Sciatic nerve (tissue), 2 donors: ENCODE measurements at regions not wholly inside any gene's neighbourhood (a gene's known extent, or its start where the extent isn't known, plus 50 kb on each side); places are given as distances from the start of the nearest gene placed in this dataset.

Source experiments
- ATAC-seq: fragments of 200-7000 bp; cut with Tn5 transposase; one replicate; pipeline ENCODE4 v1.9.1; 2020; ENCODE audit warnings: mild to moderate bottlenecking, moderate library complexity
- DNase-seq: peaks from one replicate; pipeline ENCODE4 v3.0.0-alpha.2; 2020; ENCODE audit warnings: low spot score
- intact Hi-C: fragments of 100-400 bp; cut with DNase I; formaldehyde crosslinking; loops from one replicate; pipeline ENCODE4 v1.14.2; 2022
- donor health status: DM: no; HTN: no; CAD: no.
- donor health status: DM: no; HTN: no; CAD: no.

GRCh38 chr5:99949361-99949760, 585.8 kb upstream of the FAM174A start:
- DNase-seq = no peak
- intact Hi-C loops = no loop called here
- ATAC-seq = no peak

- ATAC-seq = no peak
Measured at GRCh38 chr5:99948850-99949249, 586.3 kb upstream of the FAM174A start.

GRCh38 chr5:99945478-99946442, 589.4 kb upstream of the FAM174A start:
- intact Hi-C loops = no loop called here
- DNase-seq (no peak), ATAC-seq (no peak)

More at GRCh38 chr5:99948850-99949249, 586.3 kb upstream of the FAM174A start:
- no peak for DNase-seq
- intact Hi-C loops = no loop called here

- intact Hi-C loops = no loop called here
- no peak for DNase-seq
- ATAC-seq = no peak
Measured at GRCh38 chr5:99940540-99940939, 594.6 kb upstream of the FAM174A start.

DNA sequence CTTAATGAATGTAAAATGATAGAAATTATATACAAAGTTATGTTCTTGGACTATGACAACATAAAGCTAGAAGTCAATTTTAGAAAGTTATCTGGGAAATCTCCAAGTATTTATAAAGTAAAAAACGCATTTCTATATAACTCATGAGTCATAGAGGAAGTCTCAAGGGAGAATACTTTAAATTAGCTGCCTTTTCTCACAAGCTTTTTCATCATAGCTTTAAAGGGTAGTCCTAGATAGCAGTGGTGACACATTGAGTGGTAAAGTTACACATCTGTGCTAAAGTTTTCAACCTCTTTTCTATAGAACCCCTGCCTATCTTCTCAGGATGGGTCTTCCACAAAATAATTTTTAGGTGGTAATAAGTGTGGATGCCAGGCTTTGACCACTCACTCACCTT, 598.3 kb upstream of the FAM174A start:
- intact Hi-C loops = no loop called here
- DNase-seq (no peak), ATAC-seq (no peak)

DNA sequence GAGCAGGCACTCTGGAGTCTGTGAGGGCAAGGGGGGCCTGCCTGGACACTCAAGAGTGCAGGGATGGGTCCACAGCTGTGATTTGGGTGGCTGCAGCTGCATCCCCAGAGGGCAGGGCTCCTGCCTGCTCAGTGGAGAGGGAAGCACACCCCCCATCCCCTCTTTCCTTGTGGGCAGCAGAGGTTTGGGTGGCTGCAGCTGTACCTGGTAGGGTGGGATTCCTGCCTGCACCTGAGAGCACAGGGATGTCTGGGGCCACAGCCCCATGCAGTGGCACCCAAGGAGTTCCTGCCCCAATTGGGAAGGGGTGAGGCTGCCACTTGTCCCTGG, 605.4 kb upstream of the FAM174A start:
- ATAC-seq = peak; percentile 34
- no peak for DNase-seq
- intact Hi-C loops = no loop called here

DNA sequence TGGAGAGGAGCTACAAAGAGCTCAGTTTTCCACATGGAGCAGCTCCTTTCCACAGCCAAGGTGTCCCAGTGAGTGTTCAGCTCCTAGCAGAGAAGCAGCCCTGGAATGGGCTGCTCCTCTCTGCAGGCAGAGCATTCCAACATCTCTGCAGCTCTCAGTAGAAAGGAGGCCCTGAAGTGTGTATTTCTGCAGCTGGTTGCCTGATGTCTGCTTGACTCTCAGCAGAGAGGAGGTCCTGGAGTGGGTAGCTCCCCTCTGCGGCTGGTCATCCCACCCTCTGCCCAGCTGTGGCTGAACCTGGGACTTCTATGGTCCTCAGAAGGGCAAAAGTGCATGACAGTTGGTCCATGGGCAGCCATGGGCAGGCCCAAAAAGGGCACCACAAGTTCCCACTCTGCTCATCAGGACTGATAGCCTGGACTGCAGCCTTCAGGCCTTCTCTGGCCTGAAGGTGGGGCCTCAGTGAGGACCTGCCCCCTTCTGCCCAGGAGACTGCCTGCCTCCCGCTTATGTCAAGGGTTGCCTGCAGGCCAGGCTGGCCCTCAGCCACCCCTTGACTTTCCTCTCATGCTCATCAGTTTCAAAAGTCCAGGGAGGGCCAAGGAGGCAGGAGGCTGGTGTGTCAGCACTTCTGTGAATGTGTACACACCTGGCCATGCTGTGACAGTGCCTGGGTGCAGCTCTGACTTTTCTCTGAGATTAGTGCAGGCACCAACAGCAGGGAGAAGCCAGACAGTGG, 605.9 kb upstream of the FAM174A start:
- no peak for DNase-seq
- ATAC-seq = peak; percentile 26
- intact Hi-C loops = no loop called here

GRCh38 chr5:99928490-99928889, 606.7 kb upstream of the FAM174A start:
- no peak for ATAC-seq
- intact Hi-C loops = no loop called here
- DNase-seq = no peak

DNA sequence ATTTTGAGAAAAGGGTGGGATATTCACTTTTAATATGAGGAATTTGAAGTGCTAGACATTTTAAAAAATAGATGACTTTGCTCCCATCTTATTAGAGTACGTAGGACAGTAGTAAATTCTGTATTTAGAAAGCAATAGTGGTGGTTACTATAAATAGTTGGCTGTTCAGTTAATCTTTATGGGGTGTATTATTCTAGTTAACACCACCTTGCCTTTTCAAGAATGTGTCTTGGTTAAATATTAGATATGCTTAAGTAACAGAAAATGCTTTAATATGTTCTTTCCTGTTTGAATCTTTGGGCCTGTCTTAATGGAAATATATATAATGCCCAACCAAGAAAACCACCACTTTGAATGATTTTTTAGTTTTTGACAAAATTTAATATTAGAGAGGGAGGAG, 608.7 kb upstream of the FAM174A start:
- intact Hi-C loops = no loop called here
- ATAC-seq (no peak), DNase-seq (no peak)

- ATAC-seq (no peak), DNase-seq (no peak)
- intact Hi-C loops = no loop called here
Measured at GRCh38 chr5:99922386-99922785, 612.8 kb upstream of the FAM174A start.

- intact Hi-C loops = no loop called here
- DNase-seq = no peak
- ATAC-seq = no peak
Measured at GRCh38 chr5:99911971-99912370, 623.2 kb upstream of the FAM174A start.

- ATAC-seq (no peak), DNase-seq (no peak)
- intact Hi-C loops = no loop called here
Measured at GRCh38 chr5:99906776-99907175, 628.4 kb upstream of the FAM174A start.

GRCh38 chr5:99901972-99902371, 633.2 kb upstream of the FAM174A start:
- DNase-seq (no peak), ATAC-seq (no peak)

DNA sequence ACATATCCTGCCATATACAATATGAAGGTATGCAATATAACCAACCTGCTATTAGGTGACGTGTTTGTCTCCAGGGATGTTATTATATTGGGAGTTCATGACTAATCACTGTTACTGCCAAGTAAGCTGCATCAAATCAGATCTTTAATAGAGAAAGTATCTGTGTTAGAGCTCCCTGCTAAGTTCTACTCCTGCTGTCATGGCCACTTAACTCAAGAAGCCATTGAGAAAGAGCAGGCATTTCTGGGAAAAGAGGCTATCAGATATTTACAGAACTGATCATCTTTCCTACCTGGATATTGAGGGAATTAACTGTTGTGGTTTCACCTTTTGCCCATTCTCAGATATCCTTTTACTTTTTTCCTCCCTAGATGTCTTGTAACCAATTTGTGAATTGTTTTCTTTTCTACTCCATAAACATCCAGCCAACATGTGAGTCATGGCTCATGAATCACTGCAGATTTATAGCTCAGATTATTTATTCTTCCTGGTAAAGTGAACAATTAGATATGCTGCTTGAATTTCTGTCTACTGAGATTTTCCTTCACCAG, 634.8 kb upstream of the FAM174A start:
- intact Hi-C loops = no loop called here
- DNase-seq = no peak
- ATAC-seq = no peak

More at GRCh38 chr5:99901972-99902371, 633.2 kb upstream of the FAM174A start:
- intact Hi-C loops = no loop called here

- ATAC-seq (no peak), DNase-seq (no peak)
- intact Hi-C loops = no loop called here
Measured at GRCh38 chr5:99879791-99880511, 655.2 kb upstream of the FAM174A start.

- DNase-seq (no peak), ATAC-seq (no peak)
- intact Hi-C loops = no loop called here
Measured at GRCh38 chr5:99878830-99879229, 656.3 kb upstream of the FAM174A start.

DNA sequence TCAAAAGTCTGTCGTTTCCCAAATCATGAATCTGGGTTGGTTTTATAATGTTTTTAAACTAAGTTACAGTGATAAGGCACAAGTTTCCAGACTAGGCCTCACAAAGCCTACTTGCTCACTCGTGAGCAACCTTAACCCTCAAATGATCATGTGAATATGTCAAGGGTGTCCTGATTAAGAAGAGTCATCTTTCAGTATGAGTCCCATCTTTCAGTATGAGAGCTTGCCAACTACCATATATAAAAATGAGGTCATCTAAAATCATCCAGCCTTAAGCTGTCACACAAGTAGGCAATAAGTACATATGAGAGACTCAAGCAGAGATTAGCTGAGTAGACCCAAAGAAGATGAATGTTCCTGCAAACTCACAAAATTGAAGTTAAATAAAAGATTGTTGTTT, 668.4 kb upstream of the FAM174A start:
- DNase-seq (no peak), ATAC-seq (no peak)
- intact Hi-C loops = no loop called here

- ATAC-seq (no peak), DNase-seq (no peak)
- intact Hi-C loops = no loop called here
Measured at GRCh38 chr5:99865159-99865558, 670.0 kb upstream of the FAM174A start.

DNA sequence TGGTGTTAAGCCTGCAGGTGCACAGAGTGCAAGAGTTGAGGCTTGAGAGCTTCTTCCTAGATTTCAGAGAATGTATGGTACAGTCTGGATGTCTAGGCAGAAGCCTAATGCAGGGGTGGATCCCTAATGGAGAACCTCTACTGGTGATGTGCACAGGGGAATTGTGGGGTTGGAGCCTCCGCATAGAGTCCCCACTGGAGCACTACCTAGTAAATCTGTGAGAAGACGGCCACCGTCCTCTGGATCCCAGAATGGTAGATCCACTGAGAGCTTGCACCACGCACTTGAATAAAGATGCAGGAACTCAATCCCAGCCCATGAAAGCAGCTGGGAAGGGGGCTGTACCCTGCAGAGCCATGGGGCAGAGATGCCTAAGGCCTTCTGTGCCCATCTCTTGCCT, 699.4 kb upstream of the FAM174A start:
- ATAC-seq (no peak), DNase-seq (no peak)
- intact Hi-C loops = no loop called here
